ENCODE measurements at regions not wholly inside any gene's neighbourhood (a gene's known extent, or its start where the extent isn't known, plus 50 kb on each side); places are given as distances from the start of the nearest gene placed in this dataset.

DNA sequence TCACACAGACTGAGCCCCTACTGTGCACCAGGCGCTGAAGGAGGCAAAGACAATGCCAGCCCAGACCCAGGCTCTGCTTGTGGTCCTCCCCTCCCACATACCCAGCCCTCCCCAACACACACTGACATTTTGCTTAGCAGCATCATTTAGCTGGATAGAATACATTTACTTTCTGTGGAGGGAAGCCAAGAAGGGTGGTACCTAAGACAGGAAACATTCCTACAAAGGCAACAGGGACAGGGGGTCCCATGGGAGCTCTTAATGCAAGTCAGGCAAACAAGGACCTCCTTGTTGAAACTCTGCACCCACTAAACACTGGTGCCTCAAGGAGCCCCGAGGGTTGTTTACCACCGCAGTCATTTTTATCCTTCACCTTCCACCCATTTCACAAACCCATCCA, 77.0 kb upstream of the ZNF507 start:
- Histone ChIP-seq H3K79me2 (ENCODE audit: control insufficient read depth, insufficient read depth, low read length, unreplicated experiment) (no peaks in the 10 kb centered on the region), H3K4me1 (ENCODE audit: control insufficient read depth, insufficient read depth, low read length, unreplicated experiment) (no peaks in the 10 kb centered on the region), H3K36me3 (ENCODE audit: insufficient read depth, low read length) (no peaks in the 10 kb centered on the region), H3K27ac (ENCODE audit: low read depth, low read length) (no peak overlapping the region), H3K4me3 (ENCODE audit: low read depth, low read length) (no peak overlapping the region), H3K27me3 (ENCODE audit: insufficient read depth, low read length) (peaks cover 14% of the 10 kb centered on the region), H2AFZ (ENCODE audit: low read length, unreplicated experiment) (no peak overlapping the region)

- Histone ChIP-seq H2AFZ (ENCODE audit: low read length, unreplicated experiment) (no peak overlapping the region), H3K4me1 (ENCODE audit: control insufficient read depth, insufficient read depth, low read length, unreplicated experiment) (no peaks in the 10 kb centered on the region), H3K4me3 (ENCODE audit: low read depth, low read length) (no peak overlapping the region), H3K27me3 (ENCODE audit: insufficient read depth, low read length) (peaks cover 14% of the 10 kb centered on the region), H3K79me2 (ENCODE audit: control insufficient read depth, insufficient read depth, low read length, unreplicated experiment) (no peaks in the 10 kb centered on the region), H3K27ac (ENCODE audit: low read depth, low read length) (no peak overlapping the region), H3K36me3 (ENCODE audit: insufficient read depth, low read length) (no peaks in the 10 kb centered on the region)
Measured at GRCh38 chr19:32269831-32270230, 75.6 kb upstream of the ZNF507 start.

- Histone ChIP-seq H3K27ac (ENCODE audit: low read depth, low read length) (no peak overlapping the region), H2AFZ (ENCODE audit: low read length, unreplicated experiment) (no peak overlapping the region), H3K36me3 (ENCODE audit: insufficient read depth, low read length) (no peaks in the 10 kb centered on the region), H3K27me3 (ENCODE audit: insufficient read depth, low read length) (peaks cover 17% of the 10 kb centered on the region), H3K79me2 (ENCODE audit: control insufficient read depth, insufficient read depth, low read length, unreplicated experiment) (no peaks in the 10 kb centered on the region), H3K4me1 (ENCODE audit: control insufficient read depth, insufficient read depth, low read length, unreplicated experiment) (no peaks in the 10 kb centered on the region), H3K4me3 (ENCODE audit: low read depth, low read length) (no peak overlapping the region)
Measured at GRCh38 chr19:32273483-32273882, 71.9 kb upstream of the ZNF507 start.

DNA sequence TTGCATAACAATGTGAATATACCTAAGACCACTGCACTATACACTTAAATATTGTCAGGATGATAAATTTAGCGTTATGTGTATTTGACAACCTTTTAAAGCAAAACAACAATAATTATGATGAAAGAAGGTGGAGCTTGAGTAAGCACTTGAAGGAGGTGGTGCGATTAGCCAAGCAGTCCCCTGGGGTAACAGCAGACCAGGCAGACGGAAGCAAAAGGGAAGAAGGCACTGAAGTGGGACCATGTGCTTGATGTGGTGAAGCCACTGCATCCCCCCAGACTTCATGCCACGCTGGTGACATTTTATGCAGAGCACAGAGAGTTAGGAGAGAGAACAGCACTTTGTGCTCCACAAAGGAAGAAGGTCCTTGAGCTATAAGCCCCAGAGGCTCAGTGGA, 58.3 kb upstream of the ZNF507 start:
- H3K27me3 ChIP-seq (ENCODE audit: insufficient read depth, low read length): peaks cover 7% of the 10 kb centered on the region; the same call in 1 of the 2 replicates
- H3K36me3 ChIP-seq (ENCODE audit: insufficient read depth, low read length): no peaks in the 10 kb centered on the region
- no peak overlapping the region for H3K27ac ChIP-seq (ENCODE audit: low read depth, low read length)
- H2AFZ ChIP-seq (ENCODE audit: low read length, unreplicated experiment): no peak overlapping the region
- H3K4me3 ChIP-seq (ENCODE audit: low read depth, low read length): no peak overlapping the region
- H3K79me2 ChIP-seq (ENCODE audit: control insufficient read depth, insufficient read depth, low read length, unreplicated experiment): no peaks in the 10 kb centered on the region
- H3K4me1 ChIP-seq (ENCODE audit: control insufficient read depth, insufficient read depth, low read length, unreplicated experiment): no peaks in the 10 kb centered on the region

GRCh38 chr19:32287811-32288227, 57.6 kb upstream of the ZNF507 start:
- peak overlapping the region; percentile 53 for H2AFZ ChIP-seq (ENCODE audit: low read length, unreplicated experiment)
- no peaks in the 10 kb centered on the region for H3K79me2 ChIP-seq (ENCODE audit: control insufficient read depth, insufficient read depth, low read length, unreplicated experiment)
- no peaks in the 10 kb centered on the region for H3K4me1 ChIP-seq (ENCODE audit: control insufficient read depth, insufficient read depth, low read length, unreplicated experiment)
- H3K36me3 ChIP-seq (ENCODE audit: insufficient read depth, low read length): no peaks in the 10 kb centered on the region
- H3K4me3 ChIP-seq (ENCODE audit: low read depth, low read length): peak overlapping the region; percentile 37
- no peak overlapping the region for H3K27ac ChIP-seq (ENCODE audit: low read depth, low read length)
- H3K27me3 ChIP-seq (ENCODE audit: insufficient read depth, low read length): peaks cover 7% of the 10 kb centered on the region; the same call in 1 of the 2 replicates

DNA sequence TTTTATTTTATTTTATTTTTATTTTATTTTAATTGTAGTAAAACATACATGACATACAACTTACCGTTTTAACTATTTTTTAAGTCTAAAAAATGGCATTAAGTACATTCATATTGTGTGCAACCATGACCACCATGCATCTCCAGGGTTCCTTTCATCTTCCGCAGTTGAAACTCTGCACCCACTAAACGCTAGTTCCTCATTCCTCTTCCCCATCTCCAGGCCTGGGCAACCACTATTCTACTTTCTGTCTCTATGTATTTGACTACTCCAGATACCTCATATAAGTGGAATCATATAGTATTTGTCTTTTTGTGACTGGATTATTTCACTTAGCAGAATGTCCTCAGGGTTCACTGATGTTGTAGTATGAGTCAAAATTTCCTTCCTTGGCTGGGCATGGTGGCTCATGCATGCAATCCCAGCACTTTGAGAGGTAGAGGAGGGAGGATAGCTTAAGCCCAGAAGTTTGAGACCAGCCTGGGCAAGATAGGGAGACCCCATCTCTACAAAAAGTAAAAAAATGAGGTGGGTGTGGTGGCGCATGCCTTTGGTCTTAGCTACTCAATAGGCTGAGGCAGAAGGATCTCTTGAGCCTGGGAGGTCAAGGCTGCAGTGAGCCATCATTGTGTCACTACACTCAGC, 55.7 kb upstream of the ZNF507 start:
- Histone ChIP-seq H2AFZ (ENCODE audit: low read length, unreplicated experiment) (no peak overlapping the region), H3K79me2 (ENCODE audit: control insufficient read depth, insufficient read depth, low read length, unreplicated experiment) (no peaks in the 10 kb centered on the region), H3K36me3 (ENCODE audit: insufficient read depth, low read length) (no peaks in the 10 kb centered on the region), H3K27ac (ENCODE audit: low read depth, low read length) (no peak overlapping the region), H3K27me3 (ENCODE audit: insufficient read depth, low read length) (no peaks in the 10 kb centered on the region; the same call in 1 of the 2 replicates), H3K4me3 (ENCODE audit: low read depth, low read length) (no peak overlapping the region), H3K4me1 (ENCODE audit: control insufficient read depth, insufficient read depth, low read length, unreplicated experiment) (no peaks in the 10 kb centered on the region)

GRCh38 chr19:32291876-32292275, 53.5 kb upstream of the ZNF507 start:
- H3K27ac ChIP-seq (ENCODE audit: low read depth, low read length): no peak overlapping the region
- H3K36me3 ChIP-seq (ENCODE audit: insufficient read depth, low read length): no peaks in the 10 kb centered on the region
- no peaks in the 10 kb centered on the region for H3K27me3 ChIP-seq (ENCODE audit: insufficient read depth, low read length)
- no peaks in the 10 kb centered on the region for H3K4me1 ChIP-seq (ENCODE audit: control insufficient read depth, insufficient read depth, low read length, unreplicated experiment)
- no peaks in the 10 kb centered on the region for H3K79me2 ChIP-seq (ENCODE audit: control insufficient read depth, insufficient read depth, low read length, unreplicated experiment)
- H2AFZ ChIP-seq (ENCODE audit: low read length, unreplicated experiment): no peak overlapping the region
- H3K4me3 ChIP-seq (ENCODE audit: low read depth, low read length): no peak overlapping the region

GRCh38 chr19:32294871-32295438, 50.5 kb upstream of the ZNF507 start:
- no peak overlapping the region for H2AFZ ChIP-seq (ENCODE audit: low read length, unreplicated experiment)
- H3K27me3 ChIP-seq (ENCODE audit: insufficient read depth, low read length): no peaks in the 10 kb centered on the region
- H3K79me2 ChIP-seq (ENCODE audit: control insufficient read depth, insufficient read depth, low read length, unreplicated experiment): no peaks in the 10 kb centered on the region
- H3K4me3 ChIP-seq (ENCODE audit: low read depth, low read length): no peak overlapping the region
- H3K4me1 ChIP-seq (ENCODE audit: control insufficient read depth, insufficient read depth, low read length, unreplicated experiment): no peaks in the 10 kb centered on the region
- H3K36me3 ChIP-seq (ENCODE audit: insufficient read depth, low read length): no peaks in the 10 kb centered on the region
- H3K27ac ChIP-seq (ENCODE audit: low read depth, low read length): no peak overlapping the region

Measured in ACC112 (cell line).